ES-I3 (cell line): ENCODE measurements at regions not wholly inside any gene's neighbourhood (a gene's known extent, or its start where the extent isn't known, plus 50 kb on each side); places are given as distances from the start of the nearest gene placed in this dataset.

ENCODE experiments used
- H3K36me3 ChIP-seq: 2 replicates; pipeline ENCODE4 v1.6.1; 2013; ENCODE audit warnings: mild to moderate bottlenecking, low read length, control low read depth, moderate library complexity; ENCODE audit not compliant: insufficient read depth
- H3K4me1 ChIP-seq: 2 replicates; pipeline ENCODE4 v1.6.1; 2013; ENCODE audit warnings: mild to moderate bottlenecking, control low read depth, low read length; ENCODE audit not compliant: insufficient read depth
- H3K9ac ChIP-seq: 2 replicates; pipeline ENCODE4 v1.6.1; 2013; ENCODE audit warnings: low read depth, mild to moderate bottlenecking, low read length, moderate library complexity
- H3K9me3 ChIP-seq: 2 replicates; pipeline ENCODE4 v1.6.1; 2013; ENCODE audit warnings: mild to moderate bottlenecking, low read length, moderate library complexity; ENCODE audit not compliant: control insufficient read depth, insufficient read depth

DNA sequence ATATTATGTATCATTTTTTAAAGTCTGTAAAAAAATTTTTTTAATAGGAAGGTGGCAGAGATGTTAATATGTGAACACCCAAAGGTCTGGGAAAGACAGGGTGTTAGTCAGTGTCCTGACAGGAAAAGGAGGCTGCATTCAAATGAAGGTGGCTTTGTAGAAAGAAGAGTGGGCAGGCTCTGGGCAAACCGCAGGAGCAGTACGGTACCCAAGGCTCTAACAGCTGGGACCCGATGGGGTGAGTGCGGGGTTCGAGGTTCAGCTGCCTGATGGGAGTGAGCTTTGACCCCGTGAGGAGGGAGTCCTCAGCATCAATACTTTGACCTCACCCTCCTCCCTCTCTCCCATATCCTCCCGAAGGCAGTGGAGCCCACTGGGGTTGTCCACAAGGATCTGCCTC is 142.5 kb downstream of the C11orf91 start:
- H3K9ac ChIP-seq = no peak overlapping the region
- H3K9me3 ChIP-seq = no peaks in the 10 kb centered on the region
- peaks cover 7% of the 10 kb centered on the region; the same call in 1 of the 2 replicates for H3K4me1 ChIP-seq
- no peaks in the 10 kb centered on the region for H3K36me3 ChIP-seq

DNA sequence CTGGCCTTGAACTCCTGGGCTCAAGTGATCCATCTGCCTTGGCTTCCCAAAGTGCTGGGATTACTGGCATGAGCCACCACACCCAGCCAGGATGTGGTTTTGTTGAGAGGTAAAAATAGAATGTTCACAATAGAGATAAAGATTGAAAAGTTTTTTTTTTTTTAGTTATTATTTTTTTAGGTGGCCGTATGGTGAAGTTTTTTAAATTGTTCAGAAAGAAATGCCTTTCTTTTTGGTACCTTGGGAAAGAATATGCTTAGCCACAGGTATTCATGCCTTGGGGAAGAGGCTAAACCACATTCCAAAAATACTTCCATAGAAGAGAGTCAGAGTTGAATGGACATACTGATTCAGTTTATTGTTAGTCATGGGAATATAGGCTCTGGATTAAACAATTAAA is 143.4 kb downstream of the C11orf91 start:
- H3K36me3 ChIP-seq = no peaks in the 10 kb centered on the region
- no peaks in the 10 kb centered on the region for H3K9me3 ChIP-seq
- no peak overlapping the region for H3K9ac ChIP-seq
- peaks cover 7% of the 10 kb centered on the region; the same call in 1 of the 2 replicates for H3K4me1 ChIP-seq

DNA sequence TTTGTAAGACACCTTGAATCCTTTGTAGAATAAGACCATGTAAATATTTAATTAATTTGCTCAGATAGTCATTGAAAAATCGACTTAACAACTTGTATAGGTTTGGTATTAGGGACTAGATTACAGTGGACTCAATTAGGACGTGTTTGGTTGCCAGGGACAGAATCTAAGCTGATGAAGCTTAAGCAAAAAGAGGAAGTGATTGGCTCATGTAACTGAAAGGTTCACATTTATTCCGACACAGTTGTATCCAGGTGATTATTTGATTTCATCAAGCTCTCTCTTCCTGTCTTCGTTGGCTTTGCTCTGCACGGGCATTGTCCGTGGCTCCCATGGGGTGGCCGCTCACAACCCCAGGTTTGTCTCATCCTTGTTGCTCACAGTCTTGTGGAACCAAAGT is 146.4 kb downstream of the C11orf91 start:
- H3K36me3 ChIP-seq = no peaks in the 10 kb centered on the region
- no peak overlapping the region for H3K9ac ChIP-seq
- H3K9me3 ChIP-seq = no peaks in the 10 kb centered on the region
- peaks cover 11% of the 10 kb centered on the region; the same call in 1 of the 2 replicates for H3K4me1 ChIP-seq

DNA sequence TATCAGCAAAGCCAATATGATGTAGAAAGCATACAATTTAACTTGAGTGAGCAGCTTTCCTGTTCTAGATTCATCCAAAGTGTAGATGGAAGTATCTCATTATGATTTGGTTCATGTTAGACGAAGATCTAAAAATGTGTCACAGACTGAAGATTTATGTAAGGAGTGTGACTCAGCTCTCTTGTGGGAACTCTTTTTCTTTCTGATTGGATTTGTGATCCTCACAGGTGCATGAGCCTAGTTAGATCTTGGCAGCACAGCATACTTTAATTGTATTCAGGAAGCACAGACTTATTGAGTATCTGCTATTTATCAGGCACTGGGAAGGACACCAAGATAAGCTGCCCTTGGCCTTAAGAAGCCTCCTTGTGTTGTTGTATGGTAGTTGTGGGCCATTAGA is 147.1 kb downstream of the C11orf91 start:
- Histone ChIP-seq H3K4me1 (peaks cover 11% of the 10 kb centered on the region; the same call in 1 of the 2 replicates), H3K36me3 (no peaks in the 10 kb centered on the region), H3K9me3 (no peaks in the 10 kb centered on the region), H3K9ac (no peak overlapping the region)

DNA sequence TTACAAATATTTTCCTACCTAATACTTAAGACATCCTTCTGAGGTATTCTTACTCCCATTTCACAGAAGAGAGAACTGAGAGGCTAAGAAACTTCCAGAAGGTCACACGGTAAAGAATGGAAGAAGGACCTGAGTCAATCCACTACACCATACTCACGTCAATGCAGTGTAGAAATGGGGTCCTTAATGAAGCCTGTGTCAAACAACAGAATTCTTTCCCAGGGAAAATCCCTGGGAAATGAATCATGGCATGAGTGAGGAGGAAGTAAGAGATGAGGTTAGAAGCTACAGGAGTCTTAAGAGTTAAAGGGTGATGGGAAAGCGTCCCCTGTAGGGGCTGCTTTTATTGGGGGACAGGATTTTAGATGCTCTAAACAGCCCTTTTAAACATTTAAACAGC is 147.9 kb downstream of the C11orf91 start:
- Histone ChIP-seq H3K36me3 (no peaks in the 10 kb centered on the region), H3K4me1 (0 out of 2 replicates have a peak, but pooled peaks cover 11% of the 10 kb centered on the region), H3K9ac (no peak overlapping the region), H3K9me3 (no peaks in the 10 kb centered on the region)

DNA sequence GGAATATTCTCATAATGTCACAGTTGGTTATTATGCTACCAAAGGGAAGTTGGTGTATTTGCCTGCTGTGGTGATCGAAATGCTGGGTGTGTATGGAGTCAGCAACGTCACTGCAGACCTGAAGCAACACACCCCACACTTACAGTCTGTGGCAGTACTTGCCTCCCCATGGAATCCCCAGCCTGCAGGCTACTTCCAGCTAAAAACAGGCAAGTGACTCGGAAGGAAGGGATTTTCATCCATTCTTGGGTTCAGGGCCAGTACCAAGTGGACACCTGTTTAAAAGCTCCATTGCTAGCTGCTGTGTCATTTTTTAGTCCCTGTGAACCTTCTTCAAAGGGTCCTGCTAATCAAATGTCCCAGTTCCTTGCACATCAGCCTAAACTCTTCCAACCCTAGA is 149.6 kb downstream of the C11orf91 start:
- no peak overlapping the region for H3K9ac ChIP-seq
- no peaks in the 10 kb centered on the region for H3K36me3 ChIP-seq
- 0 out of 2 replicates have a peak, but pooled peaks cover 4% of the 10 kb centered on the region for H3K4me1 ChIP-seq
- no peaks in the 10 kb centered on the region for H3K9me3 ChIP-seq

DNA sequence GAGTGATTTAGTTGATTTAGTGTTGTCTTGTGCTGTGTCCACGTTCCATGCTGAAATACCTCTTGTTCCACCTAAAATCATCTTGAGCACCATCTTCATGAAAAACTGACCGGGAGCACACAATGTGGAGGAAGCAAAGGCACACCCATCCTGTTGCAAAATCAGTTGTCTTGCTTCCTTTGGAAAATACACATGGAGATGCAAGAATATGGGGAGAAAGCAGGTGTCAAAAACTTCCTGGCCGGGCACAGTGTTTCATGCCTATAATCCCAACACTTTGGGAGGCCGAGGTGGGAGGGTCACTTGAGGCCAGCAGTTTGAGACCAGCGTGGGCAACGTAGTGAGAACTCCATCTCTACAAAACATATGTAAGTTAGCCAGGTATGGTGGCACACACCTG is 151.1 kb downstream of the C11orf91 start:
- 0 out of 2 replicates have a peak, but pooled peaks cover 4% of the 10 kb centered on the region for H3K4me1 ChIP-seq
- H3K9ac ChIP-seq = no peak overlapping the region
- H3K36me3 ChIP-seq = no peaks in the 10 kb centered on the region
- no peaks in the 10 kb centered on the region for H3K9me3 ChIP-seq

DNA sequence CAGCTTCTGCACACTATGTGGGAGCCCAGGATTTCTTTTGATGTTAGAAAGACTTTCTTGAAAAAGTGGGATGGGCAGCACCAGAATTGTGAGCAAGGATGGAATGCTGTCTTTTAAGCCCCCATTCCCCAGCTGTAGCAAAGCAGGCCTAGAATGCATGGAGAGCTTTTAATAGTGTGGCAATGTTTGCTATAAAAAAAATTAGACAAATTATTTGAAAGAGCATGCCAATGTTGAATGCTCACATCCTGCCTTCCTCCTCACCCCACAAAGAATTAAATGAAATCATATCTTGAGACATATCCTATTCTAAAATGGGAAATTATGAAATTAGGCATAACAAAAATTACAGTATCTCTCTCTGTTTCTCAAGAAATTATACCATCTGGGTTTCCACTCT is 154.7 kb downstream of the C11orf91 start:
- Histone ChIP-seq H3K36me3 (no peaks in the 10 kb centered on the region), H3K9ac (no peak overlapping the region), H3K4me1 (no peaks in the 10 kb centered on the region), H3K9me3 (no peaks in the 10 kb centered on the region)

DNA sequence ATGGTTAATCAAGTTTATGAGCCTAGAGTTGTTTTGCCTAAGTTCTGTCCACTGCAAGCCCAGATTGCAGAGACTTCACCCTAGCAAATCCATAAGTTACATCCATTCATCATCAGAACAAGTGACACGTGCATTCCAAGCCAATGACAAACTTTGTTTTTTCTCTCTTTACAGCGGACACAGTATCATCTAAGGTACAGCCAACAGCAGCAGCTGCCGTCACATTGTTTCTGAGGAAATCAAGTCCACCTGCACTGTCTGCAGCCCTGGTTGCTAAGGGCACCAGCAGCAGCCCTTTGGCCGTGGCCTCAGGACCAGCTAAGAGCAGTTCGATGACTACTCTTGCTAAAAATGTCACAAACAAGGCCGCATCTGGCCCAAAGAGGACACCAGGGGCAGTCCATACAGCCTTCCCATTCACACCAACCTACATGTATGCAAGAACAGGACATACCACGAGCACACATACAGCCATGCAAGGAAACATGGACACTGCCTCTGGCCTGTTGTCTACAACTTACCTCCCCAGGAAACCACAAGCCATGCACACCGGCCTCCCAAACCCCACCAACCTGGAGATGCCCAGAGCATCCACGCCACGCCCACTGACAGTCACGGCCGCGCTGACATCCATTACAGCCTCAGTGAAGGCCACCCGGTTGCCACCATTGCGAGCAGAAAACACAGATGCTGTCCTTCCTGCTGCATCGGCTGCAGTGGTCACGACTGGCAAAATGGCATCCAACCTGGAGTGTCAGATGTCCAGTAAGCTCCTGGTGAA is 155.8 kb downstream of the C11orf91 start:
- no peak overlapping the region for H3K9ac ChIP-seq
- H3K36me3 ChIP-seq = no peaks in the 10 kb centered on the region
- no peaks in the 10 kb centered on the region for H3K9me3 ChIP-seq
- no peaks in the 10 kb centered on the region for H3K4me1 ChIP-seq

DNA sequence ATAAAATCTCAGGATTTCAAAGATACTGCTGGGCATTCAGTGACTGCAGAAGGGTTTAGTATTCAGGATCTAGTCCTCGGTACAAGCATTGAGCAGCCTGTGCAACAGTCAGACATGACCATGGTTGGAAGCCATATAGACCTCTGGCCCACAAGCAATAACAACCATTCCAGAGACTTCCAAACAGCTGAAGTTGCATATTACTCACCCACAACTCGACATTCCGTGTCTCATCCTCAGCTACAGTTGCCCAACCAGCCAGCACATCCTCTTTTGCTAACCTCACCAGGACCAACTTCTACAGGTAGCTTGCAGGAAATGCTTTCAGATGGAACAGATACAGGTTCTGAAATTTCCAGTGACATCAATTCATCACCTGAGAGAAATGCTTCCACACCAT is 156.8 kb downstream of the C11orf91 start:
- Histone ChIP-seq H3K9me3 (no peaks in the 10 kb centered on the region), H3K36me3 (no peaks in the 10 kb centered on the region), H3K4me1 (no peaks in the 10 kb centered on the region), H3K9ac (no peak overlapping the region)

DNA sequence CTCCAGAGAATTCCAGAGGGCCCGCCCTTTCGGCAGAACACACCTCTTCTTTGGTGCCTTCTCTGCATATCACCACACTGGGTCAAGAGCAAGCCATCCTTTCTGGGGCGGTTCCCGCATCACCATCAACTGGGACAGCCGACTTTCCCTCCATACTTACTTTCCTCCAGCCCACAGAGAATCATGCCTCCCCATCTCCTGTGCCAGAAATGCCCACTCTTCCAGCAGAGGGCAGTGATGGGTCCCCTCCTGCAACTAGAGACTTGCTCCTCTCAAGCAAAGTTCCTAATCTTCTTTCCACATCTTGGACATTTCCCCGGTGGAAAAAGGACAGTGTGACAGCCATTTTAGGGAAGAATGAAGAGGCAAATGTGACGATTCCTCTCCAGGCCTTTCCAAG is 157.7 kb downstream of the C11orf91 start:
- Histone ChIP-seq H3K9me3 (no peaks in the 10 kb centered on the region), H3K36me3 (no peaks in the 10 kb centered on the region), H3K4me1 (no peaks in the 10 kb centered on the region), H3K9ac (no peak overlapping the region)

DNA sequence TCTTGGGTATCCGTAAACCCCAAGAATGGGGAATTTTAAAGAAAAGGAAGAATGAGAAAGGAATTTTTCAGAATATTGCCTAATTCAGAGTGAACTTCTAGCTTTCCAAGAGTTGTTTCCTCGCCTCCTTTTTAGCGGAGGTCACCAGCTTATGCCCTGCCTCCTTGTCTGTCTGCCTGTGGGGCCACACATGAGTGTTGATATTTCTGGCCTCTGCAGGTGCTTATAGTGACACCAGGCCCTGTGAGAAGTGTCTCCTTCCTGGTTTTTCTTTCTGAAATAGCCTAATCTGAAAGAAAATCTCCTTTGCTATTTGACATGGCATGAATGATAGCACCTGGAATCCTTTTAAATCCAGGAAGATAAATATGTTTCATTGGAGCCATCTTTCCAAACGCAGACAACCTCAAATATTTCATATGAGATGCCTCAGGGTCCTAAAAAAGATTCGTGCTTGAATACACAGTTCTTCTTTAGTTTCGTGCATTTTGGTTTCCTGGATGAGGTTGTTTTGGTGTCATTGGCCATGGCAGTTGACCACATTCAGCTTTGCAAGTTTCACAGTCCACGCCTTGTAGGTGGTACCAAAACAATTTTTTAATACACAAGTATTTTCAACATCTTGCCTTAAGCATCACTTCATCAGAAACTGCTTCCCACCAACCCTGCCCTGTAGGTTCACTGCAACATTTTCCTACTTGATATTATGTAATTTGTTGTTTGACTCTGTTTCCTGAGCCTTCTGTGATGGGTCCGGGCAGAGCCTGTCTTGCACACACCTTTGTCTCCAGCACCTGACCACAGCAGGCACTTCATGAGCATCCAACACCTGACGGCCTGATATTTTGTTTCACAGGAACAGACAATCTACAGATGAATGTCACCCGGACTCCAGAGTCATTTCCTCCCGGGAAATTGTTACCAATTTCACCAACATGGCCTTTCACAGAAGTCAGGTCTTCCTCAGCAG is 159.4 kb downstream of the C11orf91 start:
- Histone ChIP-seq H3K4me1 (no peaks in the 10 kb centered on the region), H3K9ac (no peak overlapping the region), H3K9me3 (no peaks in the 10 kb centered on the region), H3K36me3 (no peaks in the 10 kb centered on the region)

DNA sequence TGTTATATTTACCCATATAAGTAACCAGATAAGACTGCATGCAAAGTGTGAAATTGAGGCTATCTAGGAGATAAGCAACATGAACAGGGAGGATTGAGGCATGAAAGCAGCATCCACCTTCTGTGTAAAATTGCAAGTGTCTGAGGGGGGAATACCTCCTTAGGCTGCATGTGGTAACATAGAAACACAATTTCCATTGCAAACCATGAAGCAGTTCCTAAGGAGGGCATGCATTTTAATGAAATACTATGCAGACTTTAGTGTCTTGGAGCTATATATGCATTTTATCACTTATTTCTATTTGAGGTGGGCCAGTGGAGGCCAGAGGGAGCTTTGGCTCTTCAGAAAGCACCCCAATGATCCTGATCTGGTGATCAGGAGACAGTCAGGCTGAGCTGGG is 160.2 kb downstream of the C11orf91 start:
- H3K4me1 ChIP-seq = no peaks in the 10 kb centered on the region
- no peaks in the 10 kb centered on the region for H3K36me3 ChIP-seq
- H3K9me3 ChIP-seq = no peaks in the 10 kb centered on the region
- no peak overlapping the region for H3K9ac ChIP-seq

DNA sequence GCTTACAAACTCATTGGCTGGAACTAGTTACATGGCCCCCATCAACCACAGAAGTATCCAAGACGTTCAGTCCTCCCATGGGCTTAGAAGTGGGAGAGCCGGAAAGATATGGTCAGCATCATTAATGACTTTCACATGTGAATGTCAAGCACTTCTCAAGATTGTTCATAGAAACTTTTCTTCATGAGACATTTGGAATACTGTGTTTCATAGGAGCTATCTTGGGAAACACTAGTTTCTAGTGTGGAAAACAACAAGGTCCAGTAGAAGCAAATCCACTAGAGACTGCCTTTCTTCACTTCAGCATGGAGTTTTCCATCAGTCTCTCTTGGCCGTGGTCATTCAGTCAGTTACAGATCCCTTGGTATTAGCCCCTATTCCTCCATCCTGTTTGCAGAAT is 160.9 kb downstream of the C11orf91 start:
- Histone ChIP-seq H3K36me3 (no peaks in the 10 kb centered on the region), H3K9me3 (0 out of 2 replicates have a peak, but pooled peaks cover 2% of the 10 kb centered on the region), H3K9ac (no peak overlapping the region), H3K4me1 (no peaks in the 10 kb centered on the region)
